ENCODE measurements at regions not wholly inside any gene's neighbourhood (a gene's known extent, or its start where the extent isn't known, plus 50 kb on each side); places are given as distances from the start of the nearest gene placed in this dataset.

DNA sequence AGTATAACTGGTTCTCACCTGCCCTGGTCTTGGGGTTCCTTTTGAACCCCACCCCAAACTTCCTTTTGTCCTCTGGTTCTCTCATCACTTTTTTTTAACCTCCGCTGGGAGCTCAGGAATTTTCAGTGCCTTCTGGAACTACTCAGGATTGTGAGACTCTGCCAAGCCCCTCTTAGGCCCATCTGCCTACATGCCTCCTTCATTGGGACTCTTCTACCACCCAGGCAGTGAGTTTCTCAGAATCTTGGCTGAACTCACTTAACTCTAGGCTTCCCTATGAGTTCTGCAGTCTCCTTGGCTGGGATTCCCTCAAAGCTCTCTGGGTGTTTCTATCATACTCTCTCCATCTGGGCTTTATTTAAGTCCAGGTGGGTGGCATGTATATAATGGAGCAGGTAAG, 86.3 kb downstream of the MDH1 start:
- TF ChIP-seq, protein P1, sequence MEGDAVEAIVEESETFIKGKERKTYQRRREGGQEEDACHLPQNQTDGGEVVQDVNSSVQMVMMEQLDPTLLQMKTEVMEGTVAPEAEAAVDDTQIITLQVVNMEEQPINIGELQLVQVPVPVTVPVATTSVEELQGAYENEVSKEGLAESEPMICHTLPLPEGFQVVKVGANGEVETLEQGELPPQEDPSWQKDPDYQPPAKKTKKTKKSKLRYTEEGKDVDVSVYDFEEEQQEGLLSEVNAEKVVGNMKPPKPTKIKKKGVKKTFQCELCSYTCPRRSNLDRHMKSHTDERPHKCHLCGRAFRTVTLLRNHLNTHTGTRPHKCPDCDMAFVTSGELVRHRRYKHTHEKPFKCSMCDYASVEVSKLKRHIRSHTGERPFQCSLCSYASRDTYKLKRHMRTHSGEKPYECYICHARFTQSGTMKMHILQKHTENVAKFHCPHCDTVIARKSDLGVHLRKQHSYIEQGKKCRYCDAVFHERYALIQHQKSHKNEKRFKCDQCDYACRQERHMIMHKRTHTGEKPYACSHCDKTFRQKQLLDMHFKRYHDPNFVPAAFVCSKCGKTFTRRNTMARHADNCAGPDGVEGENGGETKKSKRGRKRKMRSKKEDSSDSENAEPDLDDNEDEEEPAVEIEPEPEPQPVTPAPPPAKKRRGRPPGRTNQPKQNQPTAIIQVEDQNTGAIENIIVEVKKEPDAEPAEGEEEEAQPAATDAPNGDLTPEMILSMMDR (conservative IDR thresholded peaks at IDR 0.05; ENCODE audit: low read length) = no peak
- no peak for TF ChIP-seq EZH2phosphoT487 (IDR thresholded peaks at IDR 0.05; ENCODE audit: borderline replicate concordance, low read depth, low read length)

All from OCI-LY7 (cell line).